ENCODE measurements at regions not wholly inside any gene's neighbourhood (a gene's known extent, or its start where the extent isn't known, plus 50 kb on each side); places are given as distances from the start of the nearest gene placed in this dataset.

GRCh38 chr10:125484035-125484732, 198.8 kb downstream of the TEX36 start:
- TF ChIP-seq CTCF (IDR thresholded peaks at IDR 0.05) (no peak), POLR2A (IDR thresholded peaks at IDR 0.05) (no peak), EP300 (IDR thresholded peaks at IDR 0.05) (no peak)
